Left ventricle myocardium inferior (tissue), 1 donor: ENCODE measurements at regions not wholly inside any gene's neighbourhood (a gene's known extent, or its start where the extent isn't known, plus 50 kb on each side); places are given as distances from the start of the nearest gene placed in this dataset.

ENCODE experiments used
- DNase-seq: peaks from one replicate; pipeline ENCODE4 v3.0.0-alpha.2; 2020
- H3K27ac ChIP-seq: fragments of 200-600 bp; replicated peaks from 2 replicates; pipeline ENCODE4 v1.8.0; 2021
- H3K27me3 ChIP-seq: fragments of 200-600 bp; 2 replicates; pipeline ENCODE4 v1.8.0; 2021; ENCODE audit warnings: low read depth
- H3K36me3 ChIP-seq: fragments of 200-600 bp; 2 replicates; pipeline ENCODE4 v1.8.0; 2021
- H3K4me1 ChIP-seq: fragments of 200-600 bp; 2 replicates; pipeline ENCODE4 v1.8.0; 2021
- H3K4me3 ChIP-seq: fragments of 200-600 bp; 2 replicates; pipeline ENCODE4 v1.8.0; 2021; ENCODE audit warnings: mild to moderate bottlenecking, moderate library complexity
- H3K9me3 ChIP-seq: fragments of 200-600 bp; replicated peaks from 2 replicates; pipeline ENCODE4 v1.8.0; 2021
- intact Hi-C: fragments of 100-400 bp; cut with micrococcal nuclease; formaldehyde crosslinking; loops from one replicate; pipeline ENCODE4 v1.11.0; 2022
- TF ChIP-seq, protein P1 (sequence below): fragments of 200-600 bp; IDR thresholded peaks from 2 replicates; pipeline ENCODE4 v1.8.0; 2021; ENCODE audit warnings: antibody characterized with exemption, mild to moderate bottlenecking, borderline replicate concordance
- donor health status: DM: no; HTN: yes; CAD: no; lungs with severe emphysema.

DNA sequence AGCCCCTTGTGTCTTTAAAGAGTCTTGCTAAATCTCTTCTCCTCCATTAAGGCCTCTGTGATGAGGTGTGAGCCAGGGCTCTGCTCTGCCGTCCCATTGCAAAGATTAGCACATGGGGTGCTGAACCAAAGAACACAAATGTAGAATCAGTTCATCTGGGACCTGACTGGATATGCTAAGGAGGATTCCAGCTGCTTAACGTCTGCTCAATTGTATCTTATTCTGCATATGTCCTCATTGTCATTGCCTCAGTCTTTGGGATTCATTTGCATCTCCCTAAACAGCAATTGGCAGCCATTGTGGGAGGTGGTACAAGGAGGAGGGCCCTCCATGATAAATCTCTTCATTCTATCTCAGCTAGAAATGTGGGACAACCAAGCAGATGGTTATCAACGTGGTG lies 106.3 kb upstream of the ADAMTS18 start:
- Histone ChIP-seq H3K4me1 (no peaks in the 10 kb centered on the region), H3K9me3 (no peaks in the 10 kb centered on the region), H3K36me3 (no peaks in the 10 kb centered on the region), H3K27me3 (peaks cover 3% of the 10 kb centered on the region), H3K27ac (no peak overlapping the region), H3K4me3 (no peak overlapping the region)
- intact Hi-C loops: no loop called here
- DNase-seq: no peak
- TF ChIP-seq, protein P1, sequence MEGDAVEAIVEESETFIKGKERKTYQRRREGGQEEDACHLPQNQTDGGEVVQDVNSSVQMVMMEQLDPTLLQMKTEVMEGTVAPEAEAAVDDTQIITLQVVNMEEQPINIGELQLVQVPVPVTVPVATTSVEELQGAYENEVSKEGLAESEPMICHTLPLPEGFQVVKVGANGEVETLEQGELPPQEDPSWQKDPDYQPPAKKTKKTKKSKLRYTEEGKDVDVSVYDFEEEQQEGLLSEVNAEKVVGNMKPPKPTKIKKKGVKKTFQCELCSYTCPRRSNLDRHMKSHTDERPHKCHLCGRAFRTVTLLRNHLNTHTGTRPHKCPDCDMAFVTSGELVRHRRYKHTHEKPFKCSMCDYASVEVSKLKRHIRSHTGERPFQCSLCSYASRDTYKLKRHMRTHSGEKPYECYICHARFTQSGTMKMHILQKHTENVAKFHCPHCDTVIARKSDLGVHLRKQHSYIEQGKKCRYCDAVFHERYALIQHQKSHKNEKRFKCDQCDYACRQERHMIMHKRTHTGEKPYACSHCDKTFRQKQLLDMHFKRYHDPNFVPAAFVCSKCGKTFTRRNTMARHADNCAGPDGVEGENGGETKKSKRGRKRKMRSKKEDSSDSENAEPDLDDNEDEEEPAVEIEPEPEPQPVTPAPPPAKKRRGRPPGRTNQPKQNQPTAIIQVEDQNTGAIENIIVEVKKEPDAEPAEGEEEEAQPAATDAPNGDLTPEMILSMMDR: no peak

DNA sequence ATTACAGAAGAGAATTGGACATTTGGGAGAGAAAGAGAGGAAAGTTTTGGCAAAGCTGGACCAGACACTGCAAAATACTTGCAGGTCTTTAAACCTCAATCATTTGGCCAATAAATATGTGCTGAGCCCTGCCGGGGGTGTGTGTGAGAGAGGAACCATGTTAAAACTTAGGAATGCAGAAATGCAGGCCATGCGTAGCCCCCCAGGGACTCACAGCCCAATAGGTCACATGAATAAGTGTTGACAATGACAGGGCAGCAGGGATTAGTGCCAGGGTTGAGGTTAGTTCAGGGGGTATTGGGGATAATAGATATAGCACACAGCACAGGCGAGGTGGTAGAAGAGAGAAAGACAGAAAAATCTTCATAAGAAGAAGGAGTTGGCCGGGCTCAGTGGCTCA lies 113.3 kb upstream of the ADAMTS18 start:
- intact Hi-C loops: no loop called here
- Histone ChIP-seq H3K4me1 (no peaks in the 10 kb centered on the region), H3K9me3 (no peaks in the 10 kb centered on the region), H3K36me3 (no peaks in the 10 kb centered on the region), H3K27me3 (peaks cover 7% of the 10 kb centered on the region), H3K27ac (no peak overlapping the region), H3K4me3 (no peak overlapping the region)
- TF ChIP-seq, protein P1: no peak
- no peak for DNase-seq

DNA sequence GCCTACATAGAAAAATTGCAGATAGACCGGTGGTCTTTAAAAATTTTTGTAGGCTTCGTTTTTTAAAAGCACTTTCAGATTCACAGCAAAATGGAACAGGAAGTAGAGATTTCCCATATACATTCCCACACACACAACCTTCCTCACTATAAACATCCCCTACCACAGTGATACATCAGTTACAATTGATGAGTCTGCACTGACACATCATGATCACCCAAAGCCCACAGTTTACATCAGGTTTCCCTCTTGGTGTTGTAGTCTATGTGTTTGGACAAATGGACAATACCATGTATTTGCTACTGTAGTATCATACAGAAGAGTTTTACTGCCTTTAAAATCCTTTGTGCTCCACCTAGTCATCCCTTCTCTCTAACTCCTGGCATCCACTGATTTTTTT lies 113.9 kb upstream of the ADAMTS18 start:
- intact Hi-C loops: no loop called here
- H3K4me1 ChIP-seq: no peaks in the 10 kb centered on the region
- no peak overlapping the region for H3K4me3 ChIP-seq
- no peaks in the 10 kb centered on the region for H3K9me3 ChIP-seq
- H3K27me3 ChIP-seq: peaks cover 7% of the 10 kb centered on the region
- TF ChIP-seq, protein P1: no peak
- H3K36me3 ChIP-seq: no peaks in the 10 kb centered on the region
- DNase-seq: no peak
- no peak overlapping the region for H3K27ac ChIP-seq

DNA sequence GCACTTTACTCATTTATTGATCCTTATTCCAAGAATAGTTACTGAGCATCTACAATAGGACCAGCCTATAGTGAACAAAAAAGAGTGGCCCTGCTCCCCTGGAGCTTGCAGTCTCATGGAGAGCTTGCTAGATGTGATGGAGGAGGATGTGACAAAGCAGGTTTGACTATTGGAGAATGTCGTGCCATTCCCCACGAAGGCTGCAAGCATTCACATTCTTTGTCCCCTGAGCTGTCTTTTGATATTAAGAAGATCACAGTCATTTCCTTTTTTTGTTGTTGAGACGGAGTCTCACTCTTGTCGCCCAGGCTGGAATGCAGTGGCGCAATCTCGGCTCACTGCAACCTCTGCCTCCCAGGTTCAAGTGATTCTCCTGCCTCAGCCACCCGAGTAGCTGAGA lies 115.0 kb upstream of the ADAMTS18 start:
- TF ChIP-seq, protein P1: no peak
- intact Hi-C loops: no loop called here
- no peaks in the 10 kb centered on the region for H3K36me3 ChIP-seq
- no peak for DNase-seq
- H3K4me3 ChIP-seq: no peak overlapping the region
- no peak overlapping the region for H3K27ac ChIP-seq
- no peaks in the 10 kb centered on the region for H3K9me3 ChIP-seq
- H3K4me1 ChIP-seq: no peaks in the 10 kb centered on the region
- peaks cover 16% of the 10 kb centered on the region for H3K27me3 ChIP-seq

DNA sequence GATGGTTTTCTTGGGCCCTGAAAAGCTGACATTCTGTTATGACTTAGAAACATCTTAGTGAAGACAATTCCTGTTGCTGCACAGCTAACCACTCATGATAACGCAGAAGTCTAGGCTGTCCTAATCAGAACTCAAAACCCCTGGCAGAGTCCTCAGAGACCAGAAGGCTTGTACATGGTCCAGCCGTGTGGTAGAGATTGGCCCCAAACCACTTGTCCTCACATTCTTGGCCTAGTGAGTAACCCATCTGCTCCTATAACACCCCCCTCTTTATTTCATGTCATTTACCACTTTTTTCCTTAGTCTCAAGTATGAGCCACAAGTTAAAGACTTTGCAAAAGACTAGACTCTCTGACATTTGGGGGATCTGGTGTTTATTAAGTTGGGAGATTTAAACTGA lies 116.5 kb upstream of the ADAMTS18 start:
- no peaks in the 10 kb centered on the region for H3K9me3 ChIP-seq
- TF ChIP-seq, protein P1: no peak
- no peak overlapping the region for H3K4me3 ChIP-seq
- peaks cover 21% of the 10 kb centered on the region for H3K27me3 ChIP-seq
- intact Hi-C loops: no loop called here
- no peaks in the 10 kb centered on the region for H3K4me1 ChIP-seq
- H3K27ac ChIP-seq: no peak overlapping the region
- no peaks in the 10 kb centered on the region for H3K36me3 ChIP-seq
- DNase-seq: no peak

DNA sequence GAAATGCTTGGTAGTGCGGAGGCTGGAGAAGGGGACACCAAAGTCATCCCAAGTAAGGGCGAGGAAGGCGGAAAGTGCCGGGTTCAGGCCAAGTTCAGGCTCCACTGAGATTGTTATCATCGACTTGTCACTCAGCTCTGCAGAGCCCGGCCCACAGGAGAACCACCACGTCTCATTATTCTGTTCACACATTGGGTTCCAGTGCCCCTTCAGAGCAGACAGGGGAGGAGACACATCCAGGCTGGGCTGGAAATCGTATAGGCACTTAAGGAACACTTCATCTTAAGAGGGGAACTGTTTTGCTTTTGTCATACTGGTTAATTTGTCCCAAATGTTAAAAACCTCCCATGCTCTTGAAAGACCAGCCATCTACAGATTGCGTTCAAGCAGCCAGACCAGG lies 118.3 kb upstream of the ADAMTS18 start:
- no peak for DNase-seq
- no peak overlapping the region for H3K27ac ChIP-seq
- H3K9me3 ChIP-seq: no peaks in the 10 kb centered on the region
- no peaks in the 10 kb centered on the region for H3K36me3 ChIP-seq
- no peak overlapping the region for H3K4me3 ChIP-seq
- intact Hi-C loops: no loop called here
- H3K27me3 ChIP-seq: peaks cover 19% of the 10 kb centered on the region
- no peaks in the 10 kb centered on the region for H3K4me1 ChIP-seq
- TF ChIP-seq, protein P1: no peak
